ENCODE measurements at regions not wholly inside any gene's neighbourhood (a gene's known extent, or its start where the extent isn't known, plus 50 kb on each side); places are given as distances from the start of the nearest gene placed in this dataset.
"Not testable (repeated sequence)": the region's sequence is repeated elsewhere in the genome, so short reads cannot be mapped to it uniquely, and the experiment has no call there.

GRCh38 chr16:33980736-33981135, 521.3 kb downstream of the TP53TG3F start:
- H3K4me2 ChIP-seq (ENCODE audit: low read depth, low read length, poor library complexity, severe bottlenecking); H3F3A ChIP-seq (ENCODE audit: insufficient read depth); H3K9ac ChIP-seq (ENCODE audit: low read length); H2AFZ ChIP-seq (ENCODE audit: low read depth, low read length, severe bottlenecking); H3K27me3 ChIP-seq (ENCODE audit: low read length); H4K20me1 ChIP-seq (ENCODE audit: low read depth, low read length); H3K27ac ChIP-seq (ENCODE audit: low read depth, low read length); H3K36me3 ChIP-seq (ENCODE audit: low read length); H3K79me2 ChIP-seq (ENCODE audit: insufficient read depth, low read length); H3K9me2 ChIP-seq (replicated peaks; ENCODE audit: insufficient read depth, low read length); H3K4me3 ChIP-seq (ENCODE audit: insufficient read depth, low read length, poor library complexity, severe bottlenecking); H3K9me3 ChIP-seq (ENCODE audit: insufficient read depth, low read length): not testable (repeated sequence)

GRCh38 chr16:33984428-33984827, 525.0 kb downstream of the TP53TG3F start:
- not testable (repeated sequence) for H3F3A ChIP-seq (ENCODE audit: insufficient read depth); H3K9me2 ChIP-seq (replicated peaks; ENCODE audit: insufficient read depth, low read length); H3K79me2 ChIP-seq (ENCODE audit: insufficient read depth, low read length); H2AFZ ChIP-seq (ENCODE audit: low read depth, low read length, severe bottlenecking); H3K4me2 ChIP-seq (ENCODE audit: low read depth, low read length, poor library complexity, severe bottlenecking); H3K27ac ChIP-seq (ENCODE audit: low read depth, low read length); H3K9me3 ChIP-seq (ENCODE audit: insufficient read depth, low read length); H3K27me3 ChIP-seq (ENCODE audit: low read length); H3K9ac ChIP-seq (ENCODE audit: low read length); H3K36me3 ChIP-seq (ENCODE audit: low read length); H4K20me1 ChIP-seq (ENCODE audit: low read depth, low read length); H3K4me3 ChIP-seq (ENCODE audit: insufficient read depth, low read length, poor library complexity, severe bottlenecking)

- not testable (repeated sequence) for H3K36me3 ChIP-seq (ENCODE audit: low read length); H3K9ac ChIP-seq (ENCODE audit: low read length); H3K9me2 ChIP-seq (replicated peaks; ENCODE audit: insufficient read depth, low read length); H3F3A ChIP-seq (ENCODE audit: insufficient read depth); H4K20me1 ChIP-seq (ENCODE audit: low read depth, low read length); H3K27ac ChIP-seq (ENCODE audit: low read depth, low read length); H3K4me2 ChIP-seq (ENCODE audit: low read depth, low read length, poor library complexity, severe bottlenecking); H3K27me3 ChIP-seq (ENCODE audit: low read length); H2AFZ ChIP-seq (ENCODE audit: low read depth, low read length, severe bottlenecking); H3K9me3 ChIP-seq (ENCODE audit: insufficient read depth, low read length); H3K79me2 ChIP-seq (ENCODE audit: insufficient read depth, low read length); H3K4me3 ChIP-seq (ENCODE audit: insufficient read depth, low read length, poor library complexity, severe bottlenecking)
Measured at GRCh38 chr16:33986521-33986920, 527.1 kb downstream of the TP53TG3F start.

- H3K4me2 ChIP-seq (ENCODE audit: low read depth, low read length, poor library complexity, severe bottlenecking); H3K9ac ChIP-seq (ENCODE audit: low read length); H3K27ac ChIP-seq (ENCODE audit: low read depth, low read length); H3K9me2 ChIP-seq (replicated peaks; ENCODE audit: insufficient read depth, low read length); H3K4me3 ChIP-seq (ENCODE audit: insufficient read depth, low read length, poor library complexity, severe bottlenecking); H3K36me3 ChIP-seq (ENCODE audit: low read length); H2AFZ ChIP-seq (ENCODE audit: low read depth, low read length, severe bottlenecking); H3K9me3 ChIP-seq (ENCODE audit: insufficient read depth, low read length); H3F3A ChIP-seq (ENCODE audit: insufficient read depth); H3K79me2 ChIP-seq (ENCODE audit: insufficient read depth, low read length); H4K20me1 ChIP-seq (ENCODE audit: low read depth, low read length); H3K27me3 ChIP-seq (ENCODE audit: low read length): not testable (repeated sequence)
Measured at GRCh38 chr16:33987348-33987963, 528.0 kb downstream of the TP53TG3F start.

GRCh38 chr16:33988012-33988411, 528.6 kb downstream of the TP53TG3F start:
- not testable (repeated sequence) for H3K27ac ChIP-seq (ENCODE audit: low read depth, low read length); H3K36me3 ChIP-seq (ENCODE audit: low read length)

GRCh38 chr16:33990488-33990887, 531.1 kb downstream of the TP53TG3F start:
- H3K79me2 ChIP-seq (ENCODE audit: insufficient read depth, low read length) = not testable (repeated sequence)

More at GRCh38 chr16:33988012-33988411, 528.6 kb downstream of the TP53TG3F start:
- not testable (repeated sequence) for H2AFZ ChIP-seq (ENCODE audit: low read depth, low read length, severe bottlenecking); H3K27me3 ChIP-seq (ENCODE audit: low read length); H3K9me2 ChIP-seq (replicated peaks; ENCODE audit: insufficient read depth, low read length); H4K20me1 ChIP-seq (ENCODE audit: low read depth, low read length); H3K4me2 ChIP-seq (ENCODE audit: low read depth, low read length, poor library complexity, severe bottlenecking); H3K9ac ChIP-seq (ENCODE audit: low read length); H3K9me3 ChIP-seq (ENCODE audit: insufficient read depth, low read length); H3K4me3 ChIP-seq (ENCODE audit: insufficient read depth, low read length, poor library complexity, severe bottlenecking); H3K79me2 ChIP-seq (ENCODE audit: insufficient read depth, low read length); H3F3A ChIP-seq (ENCODE audit: insufficient read depth)

GRCh38 chr16:33992513-33993177, 533.2 kb downstream of the TP53TG3F start:
- not testable (repeated sequence) for H4K20me1 ChIP-seq (ENCODE audit: low read depth, low read length); H3F3A ChIP-seq (ENCODE audit: insufficient read depth); H3K27me3 ChIP-seq (ENCODE audit: low read length); H3K4me2 ChIP-seq (ENCODE audit: low read depth, low read length, poor library complexity, severe bottlenecking); H3K79me2 ChIP-seq (ENCODE audit: insufficient read depth, low read length); H2AFZ ChIP-seq (ENCODE audit: low read depth, low read length, severe bottlenecking); H3K27ac ChIP-seq (ENCODE audit: low read depth, low read length); H3K9me3 ChIP-seq (ENCODE audit: insufficient read depth, low read length); H3K4me3 ChIP-seq (ENCODE audit: insufficient read depth, low read length, poor library complexity, severe bottlenecking); H3K36me3 ChIP-seq (ENCODE audit: low read length); H3K9ac ChIP-seq (ENCODE audit: low read length); H3K9me2 ChIP-seq (replicated peaks; ENCODE audit: insufficient read depth, low read length)

More at GRCh38 chr16:33990488-33990887, 531.1 kb downstream of the TP53TG3F start:
- H3K36me3 ChIP-seq (ENCODE audit: low read length); H3K4me2 ChIP-seq (ENCODE audit: low read depth, low read length, poor library complexity, severe bottlenecking); H3K27ac ChIP-seq (ENCODE audit: low read depth, low read length); H3K9me2 ChIP-seq (replicated peaks; ENCODE audit: insufficient read depth, low read length); H3K9ac ChIP-seq (ENCODE audit: low read length); H3F3A ChIP-seq (ENCODE audit: insufficient read depth); H3K4me3 ChIP-seq (ENCODE audit: insufficient read depth, low read length, poor library complexity, severe bottlenecking); H4K20me1 ChIP-seq (ENCODE audit: low read depth, low read length); H2AFZ ChIP-seq (ENCODE audit: low read depth, low read length, severe bottlenecking); H3K27me3 ChIP-seq (ENCODE audit: low read length); H3K9me3 ChIP-seq (ENCODE audit: insufficient read depth, low read length): not testable (repeated sequence)

GRCh38 chr16:33994207-33994606, 534.8 kb downstream of the TP53TG3F start:
- not testable (repeated sequence) for H3K4me2 ChIP-seq (ENCODE audit: low read depth, low read length, poor library complexity, severe bottlenecking); H3K27ac ChIP-seq (ENCODE audit: low read depth, low read length); H3K9me3 ChIP-seq (ENCODE audit: insufficient read depth, low read length); H3K79me2 ChIP-seq (ENCODE audit: insufficient read depth, low read length); H3K4me3 ChIP-seq (ENCODE audit: insufficient read depth, low read length, poor library complexity, severe bottlenecking); H3F3A ChIP-seq (ENCODE audit: insufficient read depth); H4K20me1 ChIP-seq (ENCODE audit: low read depth, low read length); H3K9ac ChIP-seq (ENCODE audit: low read length); H3K36me3 ChIP-seq (ENCODE audit: low read length); H3K27me3 ChIP-seq (ENCODE audit: low read length); H3K9me2 ChIP-seq (replicated peaks; ENCODE audit: insufficient read depth, low read length); H2AFZ ChIP-seq (ENCODE audit: low read depth, low read length, severe bottlenecking)
